ENCODE measurements at regions not wholly inside any gene's neighbourhood (a gene's known extent, or its start where the extent isn't known, plus 50 kb on each side); places are given as distances from the start of the nearest gene placed in this dataset.
"Not testable (repeated sequence)": the region's sequence is repeated elsewhere in the genome, so short reads cannot be mapped to it uniquely, and the experiment has no call there.

DNA sequence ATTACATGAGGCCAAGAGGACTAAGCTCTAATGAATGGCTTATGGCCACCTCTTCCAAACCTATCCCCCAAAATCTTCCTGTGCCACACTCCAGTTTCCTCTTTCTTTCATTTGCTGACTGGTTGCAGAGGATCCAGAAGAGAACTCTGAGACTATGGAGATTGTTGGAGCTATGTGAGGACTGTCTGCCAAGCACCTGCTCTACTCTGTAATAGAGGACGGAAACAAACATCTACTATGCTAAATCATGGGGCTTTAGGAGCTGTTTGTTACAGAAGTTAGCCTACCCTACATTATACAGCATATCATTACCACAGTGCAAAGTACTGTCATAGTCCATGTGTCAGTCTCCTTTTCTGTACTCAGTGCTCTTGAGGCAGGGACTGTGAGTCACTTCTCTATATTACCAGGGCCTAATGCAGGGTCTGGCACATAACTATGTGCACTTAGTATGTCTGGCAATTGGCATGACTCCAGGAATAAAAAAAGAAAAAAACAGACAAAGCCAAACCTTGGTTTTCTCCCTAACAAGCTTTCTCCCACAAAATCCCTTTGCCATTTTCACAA, 95.1 kb downstream of the RPAP3 start:
- DNase-seq (ENCODE audit: low read depth in 2 of 2), result no peak

- no peak for DNase-seq (ENCODE audit: low read depth in 2 of 2)
These were observed 96.0 kb downstream of the RPAP3 start for GRCh38 chr12:47609806-47610205.

DNA sequence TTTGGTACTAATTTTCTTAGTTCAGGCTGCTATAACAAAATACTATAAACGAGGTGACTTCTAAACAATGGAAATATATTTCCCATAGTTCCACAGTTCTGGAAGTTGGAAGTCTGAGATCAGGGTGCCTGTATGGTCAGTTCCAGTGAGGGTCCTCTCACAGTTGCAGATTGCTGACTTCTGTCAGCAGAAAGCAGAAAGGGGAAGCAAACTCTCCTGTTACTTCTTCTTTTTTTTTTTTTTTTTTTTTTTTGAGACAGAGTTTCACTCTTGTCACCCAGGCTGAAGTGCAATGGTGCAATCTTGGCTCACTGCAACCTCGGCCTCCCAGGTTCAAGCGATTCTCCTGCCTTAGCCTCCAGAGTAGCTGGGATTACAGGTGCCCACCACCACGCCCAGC, 97.2 kb downstream of the RPAP3 start:
- not testable (repeated sequence) for DNase-seq (ENCODE audit: low read depth in 2 of 2)

GRCh38 chr12:47604221-47604873, 101.5 kb downstream of the RPAP3 start:
- no peak for DNase-seq (ENCODE audit: low read depth in 2 of 2)

- no peak for DNase-seq (ENCODE audit: low read depth in 2 of 2)
These were observed 102.8 kb downstream of the RPAP3 start for GRCh38 chr12:47602949-47603558.

DNA sequence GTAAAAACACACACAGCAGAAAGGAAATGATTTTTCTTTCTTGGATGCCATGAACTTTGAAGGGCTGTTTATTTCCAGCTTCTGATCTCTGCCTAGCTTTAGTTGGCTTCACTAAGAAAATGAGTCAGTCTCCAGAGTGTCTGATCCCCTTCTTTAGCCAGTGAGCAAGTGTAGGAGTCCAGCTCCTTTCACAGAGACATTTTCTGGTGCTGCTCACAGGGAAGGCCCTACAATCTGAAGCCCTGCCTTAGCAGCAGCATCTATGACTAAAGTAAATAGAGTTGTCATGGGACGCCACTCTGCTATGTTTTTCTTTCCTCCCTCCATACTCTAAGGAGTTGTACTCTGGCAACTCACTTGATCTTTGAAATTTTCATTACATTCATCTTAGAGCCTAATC, 103.5 kb downstream of the RPAP3 start:
- no peak for DNase-seq (ENCODE audit: low read depth in 2 of 2)

- no peak for DNase-seq (ENCODE audit: low read depth in 2 of 2)
These were observed 104.8 kb downstream of the RPAP3 start for GRCh38 chr12:47601071-47601470.

DNA sequence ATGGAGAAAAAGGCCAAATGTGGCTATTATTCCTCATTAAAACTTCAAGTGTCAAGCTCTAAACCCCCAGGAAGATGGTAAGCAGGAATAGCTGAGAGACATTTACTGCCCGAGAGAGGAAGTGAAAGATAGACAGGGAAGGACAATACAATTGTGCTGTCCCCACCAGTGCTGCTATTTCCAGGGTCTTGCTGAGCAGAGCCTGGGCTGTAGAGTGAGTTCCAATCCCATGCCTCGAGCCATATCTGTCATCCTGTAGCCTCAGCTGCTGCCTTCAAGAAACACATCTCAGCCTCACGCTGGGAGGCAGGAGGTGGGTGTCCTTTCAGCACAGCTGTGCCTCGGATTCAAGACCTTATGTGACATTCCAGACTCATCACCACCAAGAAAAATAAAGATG, 114.0 kb downstream of the RPAP3 start:
- no peak for DNase-seq (ENCODE audit: low read depth in 2 of 2)

DNA sequence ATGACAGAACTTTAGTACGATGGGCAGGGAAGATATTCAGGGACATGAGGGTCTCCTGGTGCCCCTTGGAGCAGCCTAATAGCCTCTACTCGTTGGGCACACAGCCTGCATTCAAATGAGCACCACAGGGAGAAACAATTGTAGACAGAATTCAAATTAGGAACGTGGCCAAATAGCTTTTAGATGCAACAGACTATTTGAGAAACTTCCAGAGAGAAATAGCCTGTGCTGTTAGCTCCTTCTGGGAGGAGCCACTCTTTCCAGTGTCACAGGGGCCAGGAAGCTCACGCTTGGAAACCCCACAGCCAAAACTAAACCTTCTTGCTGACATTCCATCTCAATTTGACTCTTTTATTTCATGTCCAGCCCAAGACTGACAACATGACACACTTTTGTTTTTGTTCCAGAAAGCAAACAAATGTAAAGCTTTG, 114.5 kb downstream of the RPAP3 start:
- DNase-seq (ENCODE audit: low read depth in 2 of 2), result peak; percentile 8

- DNase-seq (ENCODE audit: low read depth in 2 of 2), result peak; percentile 17 to 26
These were observed 115.0 kb downstream of the RPAP3 start for GRCh38 chr12:47590771-47591360.

DNA sequence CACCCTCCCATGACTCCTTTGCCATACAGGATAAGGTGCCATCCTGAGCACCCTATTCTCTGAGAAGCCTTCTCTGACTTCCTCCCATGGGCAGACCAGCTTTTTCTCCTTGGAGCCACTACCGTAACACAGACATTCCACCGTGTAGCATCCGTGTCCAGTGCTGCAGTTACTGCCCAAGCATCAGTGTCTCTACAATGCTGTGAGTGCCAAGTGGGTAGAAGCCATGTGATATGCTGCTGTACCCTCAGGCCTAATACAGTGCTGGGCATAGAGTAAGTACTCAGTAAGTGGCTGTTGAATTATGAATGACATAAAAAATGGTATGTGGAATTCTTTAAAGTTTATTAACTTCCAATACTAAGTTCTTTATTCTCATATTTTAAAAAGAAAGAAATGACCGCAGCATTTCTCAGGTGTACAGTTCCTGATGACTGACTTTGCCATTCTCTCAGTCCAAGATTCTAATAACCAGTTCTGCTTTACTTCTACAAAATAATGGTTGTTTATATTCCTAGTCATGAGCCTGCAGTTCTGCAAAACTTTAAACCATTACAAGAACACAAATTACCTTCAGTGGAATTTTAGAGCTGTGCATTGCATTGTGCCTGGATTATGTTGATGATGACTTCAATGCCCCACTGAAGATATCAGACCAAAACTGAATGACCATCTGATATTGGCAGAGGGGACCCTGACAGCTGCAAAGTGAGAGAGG, 118.7 kb downstream of the RPAP3 start:
- DNase-seq (ENCODE audit: low read depth in 2 of 2), result no peak

- no peak for DNase-seq (ENCODE audit: low read depth in 2 of 2)
These were observed 120.3 kb downstream of the RPAP3 start for GRCh38 chr12:47585507-47585906.

- DNase-seq (ENCODE audit: low read depth in 2 of 2), result no peak
These were observed 127.0 kb downstream of the RPAP3 start for GRCh38 chr12:47578836-47579235.

GRCh38 chr12:47577206-47577989, 128.4 kb downstream of the RPAP3 start:
- no peak for DNase-seq (ENCODE audit: low read depth in 2 of 2)

DNA sequence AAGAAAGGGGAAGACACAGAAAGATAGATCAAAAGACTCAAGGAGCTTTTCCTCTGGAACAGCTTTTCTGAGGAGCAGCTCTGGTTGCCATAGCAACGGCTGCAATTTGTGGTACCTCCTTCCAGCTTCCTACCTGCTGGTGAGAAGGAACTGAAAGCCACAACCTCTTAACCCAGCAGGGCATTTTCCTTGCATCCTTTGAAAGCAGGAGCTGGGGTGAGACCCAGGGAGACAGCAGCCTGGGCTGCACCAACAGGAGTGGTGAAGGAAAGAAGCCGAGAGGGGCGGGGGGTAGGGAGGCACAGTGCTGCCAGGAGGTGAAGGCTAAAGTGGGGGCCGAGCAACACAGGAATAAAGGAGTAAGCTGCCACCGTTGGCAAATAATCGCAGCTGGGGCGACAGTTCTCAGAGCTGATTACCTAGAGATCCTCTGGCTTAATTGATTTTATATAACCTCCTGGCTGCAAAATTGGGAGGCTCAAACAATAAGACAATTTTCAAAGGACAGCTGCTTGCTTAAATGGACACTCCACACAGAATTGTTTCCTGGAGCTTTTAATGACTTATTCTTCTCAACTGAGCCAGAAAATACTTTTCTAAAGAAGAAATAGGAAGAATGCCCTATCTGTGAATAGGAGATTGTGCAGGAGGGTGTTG, 129.4 kb downstream of the RPAP3 start:
- no peak for DNase-seq (ENCODE audit: low read depth in 2 of 2)

GRCh38 chr12:47574252-47575021, 131.4 kb downstream of the RPAP3 start:
- DNase-seq (ENCODE audit: low read depth in 2 of 2), result no peak

GRCh38 chr12:47573146-47573659, 132.6 kb downstream of the RPAP3 start:
- DNase-seq (ENCODE audit: low read depth in 2 of 2), result no peak

- no peak for DNase-seq (ENCODE audit: low read depth in 2 of 2)
These were observed 135.7 kb downstream of the RPAP3 start for GRCh38 chr12:47570151-47570550.

GRCh38 chr12:47562201-47562600, 143.6 kb downstream of the RPAP3 start:
- DNase-seq (ENCODE audit: low read depth in 2 of 2), result no peak

DNA sequence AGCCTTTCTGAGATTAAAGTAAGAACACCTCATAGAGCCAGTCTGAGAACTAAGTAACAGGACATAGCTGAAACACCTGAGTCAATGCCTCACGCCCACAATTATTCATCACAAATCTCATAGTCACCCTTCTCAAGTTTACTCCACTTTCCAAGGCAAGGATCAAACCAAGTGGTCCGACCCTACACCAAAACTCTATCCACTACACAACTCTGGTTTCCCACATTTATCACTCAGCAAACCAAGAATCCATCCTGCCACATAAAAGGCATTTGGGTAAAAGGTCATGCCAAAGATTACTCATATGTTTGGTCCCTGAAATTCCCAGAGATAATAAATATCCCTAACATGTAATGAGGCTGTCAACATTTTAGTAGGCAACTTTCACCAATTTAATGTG, 144.1 kb downstream of the RPAP3 start:
- DNase-seq (ENCODE audit: low read depth in 2 of 2), result no peak
